ENCODE measurements at regions not wholly inside any gene's neighbourhood (a gene's known extent, or its start where the extent isn't known, plus 50 kb on each side); places are given as distances from the start of the nearest gene placed in this dataset.

- DNase-seq (ENCODE audit: low spot score) = peak; percentile 86
These were observed 51.1 kb upstream of the EED start for GRCh38 chr11:86193297-86194095.

DNA sequence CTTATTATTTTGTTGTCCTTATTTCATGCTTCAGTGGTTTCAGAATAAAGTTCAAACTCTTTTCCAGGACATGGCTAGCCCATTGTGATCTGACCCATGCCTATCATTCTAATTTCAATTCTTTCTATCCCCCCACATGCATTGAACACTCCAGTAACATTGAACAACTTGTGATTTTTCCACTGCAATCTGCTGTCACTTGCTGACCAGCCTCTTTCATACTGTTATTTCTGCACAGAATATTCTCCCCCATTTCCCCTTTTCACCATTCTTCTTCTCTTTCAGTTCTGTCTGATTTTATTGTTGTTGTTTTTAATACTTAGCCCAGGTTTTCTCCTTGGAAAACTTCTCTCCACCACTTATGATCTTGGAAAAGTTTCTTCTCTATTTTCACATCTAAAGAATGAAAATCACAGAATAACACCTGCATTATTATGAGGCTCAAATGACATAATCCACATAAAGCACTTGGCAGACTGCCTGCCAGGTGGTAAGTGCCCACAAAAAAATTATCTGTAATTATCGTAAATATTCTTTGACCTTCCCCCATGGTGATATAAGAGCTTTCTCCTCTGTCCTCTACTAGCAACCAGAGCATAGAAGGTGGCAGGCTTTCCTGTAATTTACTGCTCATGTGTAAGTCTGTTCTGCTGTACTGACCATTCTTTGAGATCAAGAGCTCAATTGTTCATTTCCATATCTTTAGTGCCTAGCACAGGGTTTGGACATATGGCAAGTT lies 51.9 kb upstream of the EED start:
- no peak for DNase-seq (ENCODE audit: low spot score)

DNA sequence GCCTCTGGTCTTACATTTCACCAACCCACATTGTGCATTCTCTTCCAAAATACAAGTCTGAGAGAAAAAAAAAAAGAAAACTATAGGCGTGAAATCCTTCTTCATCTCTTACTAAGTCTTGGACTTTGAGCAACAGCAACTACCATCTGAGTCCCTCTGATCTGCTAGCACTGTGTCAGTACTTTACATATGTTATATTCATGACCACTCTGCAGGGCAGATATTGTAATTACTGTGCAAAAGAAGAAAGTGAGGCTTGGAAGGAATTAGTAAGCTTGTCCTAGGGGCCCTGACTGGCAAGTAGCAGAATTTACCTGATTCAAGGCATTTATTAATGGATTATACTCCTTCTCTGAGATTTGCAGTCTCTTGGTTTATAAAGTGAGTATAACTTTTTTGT lies 52.7 kb upstream of the EED start:
- no peak for DNase-seq (ENCODE audit: low spot score)

GRCh38 chr11:86187027-86187426 lies 57.5 kb upstream of the EED start:
- no peak for DNase-seq (ENCODE audit: low spot score)

DNA sequence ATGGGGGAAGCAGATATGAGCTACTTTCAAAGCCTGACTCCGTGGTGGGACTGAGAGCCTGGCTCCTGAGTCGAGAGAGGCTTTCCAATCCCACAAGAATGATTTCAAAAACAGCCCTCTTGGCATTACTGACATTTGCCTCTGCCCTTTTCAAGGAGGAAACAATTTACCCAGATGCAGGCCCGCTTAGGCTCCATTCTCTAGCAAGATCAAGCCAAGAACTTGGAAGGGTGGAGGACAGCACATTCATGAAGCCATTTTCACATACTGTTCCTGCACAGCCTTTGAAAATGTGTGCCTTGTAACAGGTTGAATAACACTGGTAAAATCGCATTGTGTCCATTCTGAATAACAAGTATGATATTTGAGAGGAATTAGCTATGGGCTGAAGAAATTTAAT lies 58.2 kb upstream of the EED start:
- no peak for DNase-seq (ENCODE audit: low spot score)

GRCh38 chr11:86185381-86185750 lies 59.2 kb upstream of the EED start:
- DNase-seq (ENCODE audit: low spot score) = no peak

GRCh38 chr11:86184728-86185380 lies 59.7 kb upstream of the EED start:
- no peak for DNase-seq (ENCODE audit: low spot score)

DNA sequence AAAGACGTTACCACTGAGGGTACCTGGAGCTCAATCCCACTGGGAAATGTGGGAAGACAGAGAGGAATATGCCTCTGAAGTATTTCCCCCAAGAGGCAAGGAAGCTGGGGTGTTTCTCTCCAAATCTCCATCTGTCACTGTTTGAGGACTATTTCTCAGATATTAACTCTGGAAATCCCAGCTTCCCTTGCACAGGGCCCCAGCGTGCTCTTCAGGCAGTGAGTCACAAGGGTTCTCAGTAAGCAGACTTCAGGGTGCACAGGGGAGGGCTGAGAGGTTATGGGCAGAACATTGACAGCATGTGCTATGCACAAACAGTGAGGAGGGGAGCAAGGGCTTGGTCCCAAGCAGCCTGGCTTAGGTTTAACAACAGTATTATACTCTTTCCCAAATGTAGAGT lies 60.9 kb upstream of the EED start:
- no peak for DNase-seq (ENCODE audit: low spot score)

DNA sequence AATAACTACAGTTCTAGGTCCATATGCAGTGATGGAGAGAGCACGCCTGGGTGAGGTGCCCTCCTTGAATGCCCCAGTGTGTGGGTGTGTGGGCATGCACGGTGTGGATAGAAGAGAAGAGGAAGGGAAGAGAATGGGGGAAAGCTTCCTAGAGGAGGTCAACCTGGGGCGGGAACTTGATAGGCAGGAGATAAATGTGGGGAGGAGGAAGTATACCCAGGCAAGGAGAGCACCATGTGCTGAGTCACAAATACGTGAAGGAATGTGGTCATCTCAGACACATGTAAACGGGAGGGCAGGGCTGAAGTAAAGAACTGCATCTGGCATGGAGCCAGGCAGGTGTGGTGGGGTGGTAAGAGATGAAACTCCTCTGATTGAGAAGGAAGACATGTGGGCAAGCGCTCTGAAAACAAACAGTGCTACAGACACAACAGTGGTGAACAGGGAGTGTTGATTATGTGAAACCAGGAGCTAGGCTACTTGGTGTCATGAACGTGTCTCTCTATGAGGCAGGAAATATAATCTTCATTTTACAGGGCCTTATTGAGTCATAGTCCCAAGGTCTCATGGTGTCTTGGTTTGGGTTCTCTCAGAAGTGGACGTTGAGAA lies 61.5 kb upstream of the EED start:
- DNase-seq (ENCODE audit: low spot score) = no peak

DNA sequence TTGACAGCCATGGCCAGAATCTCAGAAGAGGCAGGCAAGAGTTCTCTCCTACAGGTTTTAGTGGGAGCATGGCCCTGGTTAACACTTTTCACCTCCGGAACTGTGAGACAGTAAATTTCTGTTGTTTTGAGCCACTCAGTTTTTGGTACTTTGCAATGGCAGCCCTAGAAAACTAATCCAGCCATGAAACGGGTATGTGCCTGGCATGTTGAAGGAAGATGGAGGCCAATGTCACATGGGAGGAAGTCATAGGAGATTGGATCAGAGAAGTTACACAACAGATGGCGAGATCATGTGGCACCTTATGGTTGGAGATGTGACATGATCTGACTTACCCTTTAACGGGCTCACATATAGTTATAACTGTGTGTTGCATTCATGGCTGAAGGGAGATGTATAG lies 63.2 kb upstream of the EED start:
- no peak for DNase-seq (ENCODE audit: low spot score)

GRCh38 chr11:86180851-86181250 lies 63.7 kb upstream of the EED start:
- DNase-seq (ENCODE audit: low spot score) = no peak

GRCh38 chr11:86180423-86180822 lies 64.1 kb upstream of the EED start:
- DNase-seq (ENCODE audit: low spot score) = no peak

- DNase-seq (ENCODE audit: low spot score) = no peak
These were observed 64.9 kb upstream of the EED start for GRCh38 chr11:86179646-86180064.

DNA sequence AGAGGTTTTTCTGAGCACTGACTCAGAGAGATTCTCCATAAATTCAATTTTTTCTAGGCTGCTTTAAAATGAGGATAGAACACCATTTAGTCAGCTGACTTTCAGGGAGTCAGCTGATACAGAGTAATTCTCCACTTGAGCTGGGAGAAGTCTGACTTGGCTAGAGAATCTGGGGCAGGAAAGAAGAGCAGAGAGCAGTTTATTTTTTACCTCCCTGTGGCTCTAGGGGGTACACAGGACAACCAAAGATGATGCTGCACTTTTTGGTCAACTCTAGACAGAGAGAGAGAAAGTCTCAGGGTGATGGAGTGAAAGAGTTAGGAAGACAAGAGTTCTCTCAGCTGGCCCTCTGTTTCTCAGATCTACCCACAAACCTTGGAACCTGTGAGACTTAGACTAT lies 67.3 kb upstream of the EED start:
- DNase-seq (ENCODE audit: low spot score) = no peak

DNA sequence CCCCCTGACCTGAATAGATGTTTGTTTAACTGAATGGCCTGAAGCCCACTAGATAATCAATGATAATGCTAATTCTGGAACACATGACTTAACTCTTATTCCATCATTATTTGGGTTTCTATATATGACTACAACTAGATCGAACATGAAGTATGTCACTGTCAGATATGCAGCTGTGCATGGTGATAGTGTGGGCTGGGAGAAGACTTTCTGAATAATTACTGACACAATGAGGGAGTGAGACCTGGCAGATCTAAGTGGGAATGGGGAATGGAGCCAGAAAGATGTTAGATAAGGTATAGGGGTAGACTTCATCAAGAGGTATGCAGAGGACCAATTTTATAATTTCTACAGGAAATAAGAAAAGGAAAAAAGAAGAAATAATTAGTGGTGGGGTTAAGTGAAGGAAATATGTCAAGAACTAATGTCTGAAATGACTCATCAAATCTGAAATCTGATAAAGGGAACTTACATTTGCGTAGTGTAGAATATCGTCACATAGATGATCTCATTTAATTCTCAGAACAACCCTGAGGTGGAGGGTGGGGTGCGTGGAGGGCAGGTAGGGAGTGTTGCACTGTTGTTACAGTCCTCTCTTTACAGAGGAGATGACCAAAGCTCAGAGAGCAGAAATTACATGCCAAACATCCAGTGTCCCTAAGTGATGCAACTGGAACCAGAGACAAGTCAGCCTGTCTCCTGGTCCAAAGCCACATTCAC lies 68.2 kb upstream of the EED start:
- DNase-seq (ENCODE audit: low spot score) = no peak

DNA sequence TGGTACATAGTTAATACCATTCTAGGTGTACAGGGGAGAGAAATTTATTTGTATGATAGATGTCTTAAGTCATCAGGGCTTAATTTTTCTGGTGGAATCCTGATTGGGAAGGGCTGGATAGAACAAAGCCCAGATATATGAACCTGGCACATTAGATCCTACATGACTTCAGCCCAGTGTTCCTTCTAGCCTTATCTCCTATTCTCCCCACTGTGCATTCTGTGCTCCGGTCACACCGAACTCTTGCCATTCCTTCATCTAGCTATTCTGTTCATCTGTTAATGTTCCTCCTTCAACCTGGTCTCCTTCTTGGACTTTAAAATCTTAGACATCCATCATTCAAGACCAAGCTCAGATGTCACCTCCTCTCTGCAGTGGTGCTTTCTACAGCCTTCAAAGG lies 68.9 kb upstream of the EED start:
- DNase-seq (ENCODE audit: low spot score) = no peak

- DNase-seq (ENCODE audit: low spot score) = no peak
These were observed 69.4 kb upstream of the EED start for GRCh38 chr11:86175191-86175590.

DNA sequence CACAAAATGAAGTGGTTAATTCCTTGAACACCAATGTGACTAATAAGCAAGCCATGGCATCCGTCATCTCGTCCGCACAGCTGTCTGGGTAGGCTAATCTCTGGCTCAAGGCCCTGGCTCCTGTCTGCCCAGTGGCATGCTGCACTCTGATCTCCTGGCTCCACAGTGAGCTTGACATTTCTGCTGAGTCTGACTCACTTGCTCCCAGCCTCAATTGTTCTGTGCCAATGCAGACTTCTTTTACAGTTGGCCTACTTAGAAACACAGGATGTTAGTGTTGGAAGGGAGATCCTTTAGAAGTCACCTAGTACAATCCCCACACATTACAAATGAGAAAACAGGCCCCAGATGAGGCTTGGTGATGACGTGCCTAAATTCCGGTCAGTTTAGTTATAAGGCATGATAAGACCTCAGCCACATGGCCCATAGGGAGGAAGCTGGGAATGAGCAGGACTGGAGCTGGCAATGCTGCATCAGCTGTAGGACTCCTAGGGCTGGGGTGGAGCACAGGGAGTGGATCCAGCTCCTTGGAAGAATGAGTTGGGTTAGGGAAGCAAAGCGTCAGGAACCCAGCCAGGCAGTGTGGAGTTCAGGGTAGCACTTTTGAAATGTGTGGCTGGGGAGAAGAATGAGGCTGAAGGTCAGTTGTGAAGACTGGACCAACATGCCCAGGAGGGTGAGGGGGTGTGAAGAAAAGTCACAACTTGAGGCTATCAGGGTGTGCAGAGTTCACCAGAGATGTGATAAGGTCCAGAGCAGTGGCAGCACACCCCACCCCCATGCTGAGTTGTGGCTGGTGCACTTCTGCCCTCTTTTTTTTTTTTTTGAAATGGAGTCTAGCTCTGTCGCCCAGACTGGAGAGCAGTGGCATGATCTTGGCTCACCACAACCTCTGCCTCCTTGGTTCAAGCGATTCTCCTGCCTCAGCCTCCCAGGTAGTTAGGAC lies 70.2 kb upstream of the EED start:
- peak; percentile 90 for DNase-seq (ENCODE audit: low spot score)

GRCh38 chr11:86172894-86173293 lies 71.7 kb upstream of the EED start:
- DNase-seq (ENCODE audit: low spot score) = peak; percentile 19

- DNase-seq (ENCODE audit: low spot score) = no peak
These were observed 72.9 kb upstream of the EED start for GRCh38 chr11:86171627-86172026.
